Heart right ventricle (tissue), 16 donors: ENCODE measurements at regions not wholly inside any gene's neighbourhood (a gene's known extent, or its start where the extent isn't known, plus 50 kb on each side); places are given as distances from the start of the nearest gene placed in this dataset.

Experiments
- ATAC-seq, 8 donors: fragments of 200-7000 bp; cut with Tn5 transposase; one replicate each; pipeline ENCODE4 v1.9.1; 2020; ENCODE audit warnings: mild to moderate bottlenecking in 8 of 8, moderate library complexity in 8 of 8, moderate number of reproducible peaks in 1 of 8
- DNase-seq, 2 donors: peaks; one replicate each; pipeline ENCODE4 v3.0.0-alpha.2; 2020
- H3K27ac ChIP-seq, 10 donors: fragments of 200-600 bp; sonication (generic) in 2 of 10; one replicate each; pipeline versions ENCODE4 v1.5.0 to v1.8.0; 2020 to 2022; ENCODE audit warnings: mild to moderate bottlenecking in 3 of 10
- H3K27me3 ChIP-seq, 7 donors: fragments of 200-600 bp; one replicate each; pipeline ENCODE4 v1.8.0; 2021 to 2022; ENCODE audit warnings: mild to moderate bottlenecking in 2 of 7
- H3K36me3 ChIP-seq, 9 donors: fragments of 200-600 bp; sonication (generic) in 1 of 9; one replicate each; pipeline versions ENCODE4 v1.5.0 to v1.8.0; 2020 to 2022; ENCODE audit warnings: mild to moderate bottlenecking in 2 of 9
- H3K4me1 ChIP-seq, 9 donors: fragments of 200-600 bp; sonication (generic) in 1 of 9; one replicate each; pipeline versions ENCODE4 v1.5.0 to v1.8.0; 2020 to 2022; ENCODE audit warnings: mild to moderate bottlenecking in 4 of 9
- H3K4me3 ChIP-seq, 10 donors: fragments of 200-600 bp; sonication (generic) in 2 of 10; one replicate each; pipeline versions ENCODE4 v1.5.0 to v1.8.0; 2020 to 2022; ENCODE audit warnings: mild to moderate bottlenecking in 7 of 10, moderate library complexity in 2 of 10
- H3K9me3 ChIP-seq, 11 donors: fragments of 200-600 bp in 10 of 11; sonication (generic) in 2 of 11; one replicate each; pipeline versions ENCODE4 v1.5.0 to v1.8.0; 2013 to 2022; ENCODE audit warnings: mild to moderate bottlenecking in 2 of 11, control low read depth in 1 of 11, moderate library complexity in 1 of 11
- CTCF ChIP-seq, 9 donors: fragments of 200-600 bp; sonication (generic) in 2 of 9; IDR thresholded peaks; one replicate each; pipeline versions ENCODE4 v1.5.0 to v1.8.0; 2021 to 2022; ENCODE audit warnings: antibody characterized with exemption in 9 of 9, mild to moderate bottlenecking in 5 of 9, moderate library complexity in 1 of 9
- WGBS, 2 donors: extraction: QIAGEN DNeasy Blood & Tissue Kit; methylation state at CpG; one replicate each; pipeline ENCODE4 v1.1.7; 2013; ENCODE audit warnings: inconsistent platforms in 1 of 2; 5-methylcytosine and 5-hydroxymethylcytosine counted together
- intact Hi-C, 10 donors: fragments of 100-400 bp; cut with DNase I; formaldehyde crosslinking; loops; one replicate each; pipeline versions ENCODE4 v1.11.1 to v1.14.2; 2022
- donor health status: Arrhythmogenic right ventricular cardiomyopathy.
- donor health status: ischemic (EF 13 %, LVEDD 7.1; RV severe dilation, severe dysfunction).
- donor health status: healthy with polysubstance abuse.
- donor health status: DM: no; HTN: yes; CAD: no.
- donor health status: DM: no; HTN: no; CAD: no.
- donor health status: ischemic (EF 25% LVEDD 6.9; RV normal size, moderate dysfunction).
- donor health status: ischemic (EF 25% LVEDD 5.7; RV mildly dilated, moderate dysfunction).
- donor health status: healthy.
- donor health status: DM: yes; HTN: yes; CAD: no.
- donor health status: Ischemic cardiomyopathy.
- donor health status: ischemic (EF 35%, LVEDD 5.7; RV mildly dilated, moderate dysfunction).
- donor health status: nonischemic (EF 11% LVEDD 7.7; RV severe dilation, severe dysfunction).
- donor health status: DM: yes; HTN: yes; CAD: no.
- donor health status: PGD.
- donor health status: ischemic (EF 29% LVEDD 5.4; RV normal size, mild dysfunction).
- donor health status: nonischemic (EF 23%, LVEDD 6.1; RV moderate dilation, normal function).

- peaks cover 0 to 15% (median 3%) of the 10 kb centered on the region in 9 donors for H3K4me1 ChIP-seq
- ATAC-seq: no peak
- 42 to 46% methylated on average over 5 of the region's 5 CpGs for WGBS, 2 donors
- no peaks in the 10 kb centered on the region for H3K9me3 ChIP-seq
- no peak overlapping the region for H3K27ac ChIP-seq
- DNase-seq: no peak
- no peak for TF ChIP-seq CTCF (IDR thresholded peaks at IDR 0.05)
- no peaks in the 10 kb centered on the region for H3K36me3 ChIP-seq
- no peak overlapping the region for H3K4me3 ChIP-seq
- H3K27me3 ChIP-seq: peaks cover 0 to 5% (median 0%) of the 10 kb centered on the region in 7 donors
- intact Hi-C loops: loop anchor here in 6 of 10 donors (5.0 to 10.0 kb wide), 5 partner anchors 334 to 696 kb away; no protein-coding TSS in a partner anchor
These were observed 103.5 kb upstream of the SIRPG start for GRCh38 chr20:1761116-1761515.

- peaks cover 0 to 8% (median 0%) of the 10 kb centered on the region in 9 donors for H3K4me1 ChIP-seq
- peaks cover 0 to 3% (median 0%) of the 10 kb centered on the region in 7 donors for H3K27me3 ChIP-seq
- no peaks in the 10 kb centered on the region for H3K36me3 ChIP-seq
- no peaks in the 10 kb centered on the region for H3K9me3 ChIP-seq
- 46 to 54% methylated on average over 2 of the region's 2 CpGs for WGBS, 2 donors
- TF ChIP-seq CTCF (IDR thresholded peaks at IDR 0.05): no peak
- ATAC-seq (no peak), DNase-seq (no peak)
- H3K27ac ChIP-seq: no peak overlapping the region
- no peak overlapping the region for H3K4me3 ChIP-seq
- intact Hi-C loops: no loop called here
These were observed 101.2 kb upstream of the SIRPG start for GRCh38 chr20:1758765-1759164.

- peaks cover 0 to 8% (median 0%) of the 10 kb centered on the region in 9 donors for H3K4me1 ChIP-seq
- 64 to 75% methylated on average over 5 of the region's 5 CpGs for WGBS, 2 donors
- no peaks in the 10 kb centered on the region for H3K36me3 ChIP-seq
- H3K27ac ChIP-seq: no peak overlapping the region
- intact Hi-C loops: no loop called here
- no peaks in the 10 kb centered on the region for H3K9me3 ChIP-seq
- no peak for ATAC-seq
- no peak overlapping the region for H3K4me3 ChIP-seq
- H3K27me3 ChIP-seq: peaks cover 0 to 3% (median 0%) of the 10 kb centered on the region in 7 donors
- TF ChIP-seq CTCF (IDR thresholded peaks at IDR 0.05): no peak
- no peak for DNase-seq
These were observed 100.3 kb upstream of the SIRPG start for GRCh38 chr20:1757606-1758512.

- H3K36me3 ChIP-seq: no peaks in the 10 kb centered on the region
- no peak for TF ChIP-seq CTCF (IDR thresholded peaks at IDR 0.05)
- H3K27me3 ChIP-seq: peaks cover 0 to 3% (median 0%) of the 10 kb centered on the region in 7 donors
- H3K4me3 ChIP-seq: no peak overlapping the region
- peaks cover 0 to 8% (median 0%) of the 10 kb centered on the region in 9 donors for H3K4me1 ChIP-seq
- H3K9me3 ChIP-seq: peaks cover 0 to 2% (median 0%) of the 10 kb centered on the region in 11 donors
- H3K27ac ChIP-seq: no peak overlapping the region
- DNase-seq: no peak
- no peak for ATAC-seq
- intact Hi-C loops: no loop called here
These were observed 99.5 kb upstream of the SIRPG start for GRCh38 chr20:1757072-1757471.
